ENCODE measurements at regions not wholly inside any gene's neighbourhood (a gene's known extent, or its start where the extent isn't known, plus 50 kb on each side); places are given as distances from the start of the nearest gene placed in this dataset.

GRCh38 chr10:108072466-108072865, 908.0 kb upstream of the SORCS1 start:
- Histone ChIP-seq H3K36me3 (ENCODE audit: control insufficient read depth in 2 of 3, insufficient read depth in 3 of 3, low read length in 3 of 3) (no peaks in the 10 kb centered on the region), H3K9ac (ENCODE audit: low read length in 3 of 3) (no peak overlapping the region), H3K27me3 (ENCODE audit: control insufficient read depth, insufficient read depth, low read length) (no peaks in the 10 kb centered on the region), H3K9me3 (ENCODE audit: control insufficient read depth in 2 of 3, insufficient read depth in 1 of 3, low read length in 3 of 3) (no peaks in the 10 kb centered on the region), H3K4me1 (ENCODE audit: control insufficient read depth in 2 of 3, insufficient read depth in 2 of 3, low read depth in 1 of 3, low read length in 3 of 3) (no peaks in the 10 kb centered on the region), H3K27ac (ENCODE audit: low read depth in 2 of 2, low read length in 2 of 2) (no peak overlapping the region), H3K4me3 (ENCODE audit: low read length in 3 of 3) (no peak overlapping the region)
- TF ChIP-seq CTCF (IDR thresholded peaks at IDR 0.05; ENCODE audit: borderline replicate concordance, extremely low read depth, insufficient read depth) = no peak
- FAIRE-seq (no peak), DNase-seq (no peak)
- intact Hi-C loops (cut with DNase I) = no loop called here

GRCh38 chr10:108070789-108071188, 906.3 kb upstream of the SORCS1 start:
- FAIRE-seq = no peak

GRCh38 chr10:108069096-108069495, 904.6 kb upstream of the SORCS1 start:
- Histone ChIP-seq H3K36me3 (ENCODE audit: control insufficient read depth in 2 of 3, insufficient read depth in 3 of 3, low read length in 3 of 3) (no peaks in the 10 kb centered on the region), H3K9ac (ENCODE audit: low read length in 3 of 3) (no peak overlapping the region), H3K4me3 (ENCODE audit: low read length in 3 of 3) (no peak overlapping the region), H3K4me1 (ENCODE audit: control insufficient read depth in 2 of 3, insufficient read depth in 2 of 3, low read depth in 1 of 3, low read length in 3 of 3) (no peaks in the 10 kb centered on the region), H3K27ac (ENCODE audit: low read depth in 2 of 2, low read length in 2 of 2) (no peak overlapping the region), H3K27me3 (ENCODE audit: control insufficient read depth, insufficient read depth, low read length) (no peaks in the 10 kb centered on the region), H3K9me3 (ENCODE audit: control insufficient read depth in 2 of 3, insufficient read depth in 1 of 3, low read length in 3 of 3) (no peaks in the 10 kb centered on the region)
- TF ChIP-seq CTCF (IDR thresholded peaks at IDR 0.05; ENCODE audit: borderline replicate concordance, extremely low read depth, insufficient read depth) = no peak
- FAIRE-seq (no peak), DNase-seq (no peak)
- intact Hi-C loops (cut with DNase I) = no loop called here

More at GRCh38 chr10:108070789-108071188, 906.3 kb upstream of the SORCS1 start:
- intact Hi-C loops (cut with DNase I) = no loop called here
- DNase-seq = no peak
- Histone ChIP-seq H3K4me3 (ENCODE audit: low read length in 3 of 3) (no peak overlapping the region), H3K36me3 (ENCODE audit: control insufficient read depth in 2 of 3, insufficient read depth in 3 of 3, low read length in 3 of 3) (no peaks in the 10 kb centered on the region), H3K9me3 (ENCODE audit: control insufficient read depth in 2 of 3, insufficient read depth in 1 of 3, low read length in 3 of 3) (no peaks in the 10 kb centered on the region), H3K9ac (ENCODE audit: low read length in 3 of 3) (no peak overlapping the region), H3K4me1 (ENCODE audit: control insufficient read depth in 2 of 3, insufficient read depth in 2 of 3, low read depth in 1 of 3, low read length in 3 of 3) (no peaks in the 10 kb centered on the region), H3K27ac (ENCODE audit: low read depth in 2 of 2, low read length in 2 of 2) (no peak overlapping the region), H3K27me3 (ENCODE audit: control insufficient read depth, insufficient read depth, low read length) (no peaks in the 10 kb centered on the region)
- no peak for TF ChIP-seq CTCF (IDR thresholded peaks at IDR 0.05; ENCODE audit: borderline replicate concordance, extremely low read depth, insufficient read depth)

- intact Hi-C loops (cut with DNase I) = no loop called here
- Histone ChIP-seq H3K27ac (ENCODE audit: low read depth in 2 of 2, low read length in 2 of 2) (no peak overlapping the region), H3K9me3 (ENCODE audit: control insufficient read depth in 2 of 3, insufficient read depth in 1 of 3, low read length in 3 of 3) (no peaks in the 10 kb centered on the region), H3K4me1 (ENCODE audit: control insufficient read depth in 2 of 3, insufficient read depth in 2 of 3, low read depth in 1 of 3, low read length in 3 of 3) (no peaks in the 10 kb centered on the region), H3K9ac (ENCODE audit: low read length in 3 of 3) (no peak overlapping the region), H3K27me3 (ENCODE audit: control insufficient read depth, insufficient read depth, low read length) (no peaks in the 10 kb centered on the region), H3K36me3 (ENCODE audit: control insufficient read depth in 2 of 3, insufficient read depth in 3 of 3, low read length in 3 of 3) (no peaks in the 10 kb centered on the region), H3K4me3 (ENCODE audit: low read length in 3 of 3) (no peak overlapping the region)
- no peak for TF ChIP-seq CTCF (IDR thresholded peaks at IDR 0.05; ENCODE audit: borderline replicate concordance, extremely low read depth, insufficient read depth)
- FAIRE-seq (no peak), DNase-seq (no peak)
Measured at GRCh38 chr10:108064746-108065260, 900.3 kb upstream of the SORCS1 start.

Measured in kidney (tissue), 13 donors.